MM.1S (cell line): ENCODE measurements at regions not wholly inside any gene's neighbourhood (a gene's known extent, or its start where the extent isn't known, plus 50 kb on each side); places are given as distances from the start of the nearest gene placed in this dataset.

Source experiments
- DNase-seq: peaks from one replicate; pipeline ENCODE4 v3.0.0-alpha.2; 2015
- H2AFZ ChIP-seq: fragments of 300-600 bp; sonication (generic); 2 replicates; pipeline ENCODE4 v1.6.0; 2016; ENCODE audit warnings: antibody characterized with exemption, low read length
- H3F3A ChIP-seq: fragments of 300-600 bp; sonication (generic); 2 replicates; pipeline ENCODE4 v1.6.1; 2016; ENCODE audit warnings: mild to moderate bottlenecking, antibody characterized with exemption, low read length, moderate library complexity, mixed read lengths; ENCODE audit not compliant: insufficient read depth
- H3K27ac ChIP-seq: fragments of 300-600 bp; sonication (generic); 2 replicates; pipeline ENCODE4 v1.5.1; 2016; ENCODE audit warnings: mild to moderate bottlenecking, low read length
- H3K27me3 ChIP-seq: fragments of 300-600 bp; sonication (generic); replicated peaks from 2 replicates; pipeline ENCODE4 v1.6.0; 2016; ENCODE audit warnings: low read length; ENCODE audit not compliant: insufficient read depth
- H3K36me3 ChIP-seq: fragments of 300-600 bp; sonication (generic); replicated peaks from 2 replicates; pipeline ENCODE4 v1.6.1; 2016; ENCODE audit warnings: mild to moderate bottlenecking, low read length, mixed read lengths; ENCODE audit not compliant: insufficient read depth
- H3K4me1 ChIP-seq: fragments of 300-600 bp; sonication (generic); 2 replicates; pipeline ENCODE4 v1.6.1; 2016; ENCODE audit warnings: low read length, mixed read lengths
- H3K4me2 ChIP-seq: fragments of 300-600 bp; sonication (generic); 2 replicates; pipeline ENCODE4 v1.6.0; 2016; ENCODE audit warnings: low read depth, low read length
- H3K4me3 ChIP-seq: fragments of 300-600 bp; sonication (generic); 2 replicates; pipeline ENCODE4 v1.5.1; 2016; ENCODE audit warnings: low read length, mixed read lengths
- H3K79me2 ChIP-seq: fragments of 300-600 bp; sonication (generic); 2 replicates; pipeline ENCODE4 v1.6.1; 2016; ENCODE audit warnings: mixed run types, low read length, mixed read lengths
- H3K9ac ChIP-seq: fragments of 300-600 bp; sonication (generic); 2 replicates; pipeline ENCODE4 v1.6.1; 2016; ENCODE audit warnings: low read length, mixed read lengths
- H3K9me2 ChIP-seq: fragments of 300-600 bp; sonication (generic); replicated peaks from 2 replicates; pipeline ENCODE4 v1.6.1; 2016; ENCODE audit warnings: mild to moderate bottlenecking, low read length, mixed read lengths; ENCODE audit not compliant: insufficient read depth
- H3K9me3 ChIP-seq: fragments of 300-600 bp; sonication (generic); replicated peaks from 2 replicates; pipeline ENCODE4 v1.6.1; 2016; ENCODE audit warnings: mild to moderate bottlenecking, low read length, mixed read lengths; ENCODE audit not compliant: insufficient read depth
- H4K20me1 ChIP-seq: fragments of 300-600 bp; sonication (generic); 2 replicates; pipeline ENCODE4 v1.6.1; 2016; ENCODE audit warnings: mild to moderate bottlenecking, low read length, moderate library complexity, mixed read lengths; ENCODE audit not compliant: insufficient read depth
- EZH2 ChIP-seq: fragments of 300-600 bp; sonication (generic); optimal IDR thresholded peaks from 2 replicates; pipeline ENCODE3; 2017; ENCODE audit warnings: low read depth, mild to moderate bottlenecking, antibody characterized with exemption, low read length, mixed read lengths
- EZH2phosphoT487 ChIP-seq: fragments of 300-600 bp; sonication (generic); IDR thresholded peaks from 2 replicates; pipeline ENCODE4 v1.6.1; 2018; ENCODE audit warnings: antibody characterized with exemption, low read length
- TF ChIP-seq, protein P1 (sequence below): fragments of 300-600 bp; sonication (generic); IDR thresholded peaks from 2 replicates; pipeline ENCODE4 v1.5.1; 2016; ENCODE audit warnings: antibody characterized with exemption, low read length, mixed read lengths

DNA sequence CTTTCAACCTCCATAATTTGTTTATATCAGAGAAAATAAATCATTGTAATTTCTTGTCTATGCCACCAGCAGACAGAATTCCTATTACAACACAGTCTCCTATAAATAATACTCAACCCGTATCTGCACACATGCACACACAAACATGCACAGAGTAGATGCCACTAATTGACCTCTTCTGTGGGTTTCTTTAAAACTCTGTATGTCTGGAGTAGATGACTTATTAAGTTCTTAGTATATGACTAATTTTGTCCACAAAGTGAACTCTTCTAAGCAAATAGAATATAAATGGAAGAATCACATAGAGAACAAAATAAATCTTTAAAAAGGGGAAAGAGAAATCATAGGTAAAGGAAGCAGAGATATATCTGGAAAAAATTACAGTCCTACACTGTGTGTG, 452.3 kb downstream of the MTRR start:
- Histone ChIP-seq H3K9me3 (no peaks in the 10 kb centered on the region), H3K27me3 (no peaks in the 10 kb centered on the region), H3K4me3 (no peak overlapping the region), H3K9me2 (no peaks in the 10 kb centered on the region), H3K9ac (no peak overlapping the region), H4K20me1 (no peaks in the 10 kb centered on the region), H3K36me3 (no peaks in the 10 kb centered on the region), H3K79me2 (no peaks in the 10 kb centered on the region), H3K4me2 (no peak overlapping the region), H3F3A (no peaks in the 10 kb centered on the region), H3K4me1 (no peaks in the 10 kb centered on the region), H3K27ac (no peak overlapping the region), H2AFZ (no peak overlapping the region)
- TF ChIP-seq, protein P1, sequence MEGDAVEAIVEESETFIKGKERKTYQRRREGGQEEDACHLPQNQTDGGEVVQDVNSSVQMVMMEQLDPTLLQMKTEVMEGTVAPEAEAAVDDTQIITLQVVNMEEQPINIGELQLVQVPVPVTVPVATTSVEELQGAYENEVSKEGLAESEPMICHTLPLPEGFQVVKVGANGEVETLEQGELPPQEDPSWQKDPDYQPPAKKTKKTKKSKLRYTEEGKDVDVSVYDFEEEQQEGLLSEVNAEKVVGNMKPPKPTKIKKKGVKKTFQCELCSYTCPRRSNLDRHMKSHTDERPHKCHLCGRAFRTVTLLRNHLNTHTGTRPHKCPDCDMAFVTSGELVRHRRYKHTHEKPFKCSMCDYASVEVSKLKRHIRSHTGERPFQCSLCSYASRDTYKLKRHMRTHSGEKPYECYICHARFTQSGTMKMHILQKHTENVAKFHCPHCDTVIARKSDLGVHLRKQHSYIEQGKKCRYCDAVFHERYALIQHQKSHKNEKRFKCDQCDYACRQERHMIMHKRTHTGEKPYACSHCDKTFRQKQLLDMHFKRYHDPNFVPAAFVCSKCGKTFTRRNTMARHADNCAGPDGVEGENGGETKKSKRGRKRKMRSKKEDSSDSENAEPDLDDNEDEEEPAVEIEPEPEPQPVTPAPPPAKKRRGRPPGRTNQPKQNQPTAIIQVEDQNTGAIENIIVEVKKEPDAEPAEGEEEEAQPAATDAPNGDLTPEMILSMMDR, result no peak
- no peak for TF ChIP-seq EZH2phosphoT487
- no peak for TF ChIP-seq EZH2
- DNase-seq, result no peak

DNA sequence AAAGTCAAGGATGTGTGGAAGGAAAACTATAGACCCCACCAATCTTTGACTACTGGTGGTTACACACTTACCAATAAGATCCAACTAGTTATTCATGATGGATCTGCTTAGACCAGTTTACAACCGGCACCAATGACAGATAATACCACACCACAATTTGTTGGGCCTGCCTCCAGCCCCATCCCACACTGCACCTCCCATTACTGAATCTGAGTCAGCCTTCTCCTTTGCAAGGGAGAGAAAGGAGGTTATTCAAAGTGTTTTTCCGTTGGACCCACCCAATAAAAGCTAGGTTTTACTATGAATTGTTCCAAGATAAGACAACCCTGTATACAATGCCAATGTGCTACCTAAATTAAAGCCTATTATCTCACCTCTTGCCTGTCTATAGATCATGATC, 453.5 kb downstream of the MTRR start:
- TF ChIP-seq EZH2phosphoT487 (no peak), EZH2 (no peak)
- TF ChIP-seq, protein P1, result no peak
- no peak for DNase-seq
- no peaks in the 10 kb centered on the region for H3K27me3 ChIP-seq
- H2AFZ ChIP-seq, result no peak overlapping the region
- no peaks in the 10 kb centered on the region for H3K36me3 ChIP-seq
- no peaks in the 10 kb centered on the region for H4K20me1 ChIP-seq
- H3K4me1 ChIP-seq, result no peaks in the 10 kb centered on the region
- no peaks in the 10 kb centered on the region for H3K9me2 ChIP-seq
- H3F3A ChIP-seq, result no peaks in the 10 kb centered on the region
- no peak overlapping the region for H3K4me3 ChIP-seq
- no peak overlapping the region for H3K4me2 ChIP-seq
- H3K9me3 ChIP-seq, result no peaks in the 10 kb centered on the region
- H3K79me2 ChIP-seq, result no peaks in the 10 kb centered on the region
- H3K27ac ChIP-seq, result no peak overlapping the region
- no peak overlapping the region for H3K9ac ChIP-seq

DNA sequence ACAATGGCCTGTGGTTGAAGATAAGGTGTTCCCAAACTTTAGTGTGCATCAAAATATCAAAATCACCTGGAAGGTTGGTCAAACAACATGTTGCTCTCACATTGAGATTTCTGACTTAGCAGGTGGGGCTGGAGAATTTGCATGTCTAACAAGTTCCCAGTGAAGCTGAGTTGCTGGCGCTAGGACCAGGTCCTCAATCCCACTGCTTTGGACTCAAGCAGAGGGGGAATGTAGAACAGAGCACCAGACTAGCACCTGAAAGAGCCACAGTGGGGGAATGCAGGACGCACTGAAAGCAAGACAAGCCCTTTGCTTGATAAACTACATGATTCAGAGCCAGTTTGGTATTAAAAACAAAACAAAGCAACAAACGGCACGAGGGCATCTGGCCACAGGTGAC, 458.1 kb downstream of the MTRR start:
- Histone ChIP-seq H3K4me3 (no peak overlapping the region), H3K27ac (no peak overlapping the region), H4K20me1 (no peaks in the 10 kb centered on the region), H3K27me3 (no peaks in the 10 kb centered on the region), H3K4me2 (no peak overlapping the region), H2AFZ (no peak overlapping the region), H3K4me1 (no peaks in the 10 kb centered on the region), H3K9ac (no peak overlapping the region), H3K9me3 (no peaks in the 10 kb centered on the region), H3K79me2 (no peaks in the 10 kb centered on the region), H3F3A (no peaks in the 10 kb centered on the region), H3K9me2 (no peaks in the 10 kb centered on the region), H3K36me3 (no peaks in the 10 kb centered on the region)
- DNase-seq, result no peak
- no peak for TF ChIP-seq EZH2
- TF ChIP-seq, protein P1, result no peak
